Activated T-cell treated with anti-CD3 and anti-CD28 coated beads, Interleukin-2, amount 50 U/mL, for 24 hours (primary cell): ENCODE measurements at regions not wholly inside any gene's neighbourhood (a gene's known extent, or its start where the extent isn't known, plus 50 kb on each side); places are given as distances from the start of the nearest gene placed in this dataset.
"Not testable (repeated sequence)": the region's sequence is repeated elsewhere in the genome, so short reads cannot be mapped to it uniquely, and the experiment has no call there.

Experiments
- DNase-seq: peaks from one replicate; pipeline ENCODE4 v3.0.0-alpha.2; 2020
- H3K27ac Mint-ChIP-seq: 2 replicates; pipeline ENCODE4 v1.8.0; 2020; ENCODE audit warnings: mild to moderate bottlenecking, mixed read lengths
- H3K27me3 Mint-ChIP-seq: 2 replicates; pipeline ENCODE4 v1.8.0; 2020; ENCODE audit warnings: mixed read lengths
- H3K36me3 Mint-ChIP-seq: 2 replicates; pipeline ENCODE4 v1.8.0; 2020; ENCODE audit warnings: low read depth, mixed read lengths
- H3K4me1 Mint-ChIP-seq: 2 replicates; pipeline ENCODE4 v1.8.0; 2020; ENCODE audit warnings: low read depth, mixed read lengths
- H3K4me3 Mint-ChIP-seq: 2 replicates; pipeline ENCODE4 v1.8.0; 2020; ENCODE audit warnings: mild to moderate bottlenecking, moderate library complexity, mixed read lengths
- H3K9me3 Mint-ChIP-seq: 2 replicates; pipeline ENCODE4 v1.8.0; 2020; ENCODE audit warnings: mixed read lengths

GRCh38 chr21:18772404-18772803 is 368.8 kb upstream of the TMPRSS15 start:
- H3K4me1 Mint-ChIP-seq = no peaks in the 10 kb centered on the region
- no peak overlapping the region for H3K4me3 Mint-ChIP-seq
- H3K36me3 Mint-ChIP-seq = no peaks in the 10 kb centered on the region
- no peak overlapping the region for H3K27ac Mint-ChIP-seq
- peaks cover 8% of the 10 kb centered on the region for H3K9me3 Mint-ChIP-seq
- no peaks in the 10 kb centered on the region for H3K27me3 Mint-ChIP-seq
- no peak for DNase-seq

GRCh38 chr21:18772897-18773296 is 369.3 kb upstream of the TMPRSS15 start:
- no peak for DNase-seq
- Mint-ChIP-seq H3K9me3 (peaks cover 8% of the 10 kb centered on the region), H3K36me3 (no peaks in the 10 kb centered on the region), H3K27ac (no peak overlapping the region), H3K27me3 (no peaks in the 10 kb centered on the region), H3K4me3 (no peak overlapping the region), H3K4me1 (no peaks in the 10 kb centered on the region)

- Mint-ChIP-seq H3K4me3 (no peak overlapping the region), H3K27me3 (no peaks in the 10 kb centered on the region)
Measured at GRCh38 chr21:18776936-18777335, 373.4 kb upstream of the TMPRSS15 start.

GRCh38 chr21:18782721-18783120 is 379.1 kb upstream of the TMPRSS15 start:
- H3K27ac Mint-ChIP-seq = no peak overlapping the region
- H3K4me1 Mint-ChIP-seq = no peaks in the 10 kb centered on the region
- H3K36me3 Mint-ChIP-seq = no peaks in the 10 kb centered on the region
- peaks cover 13% of the 10 kb centered on the region for H3K9me3 Mint-ChIP-seq
- no peaks in the 10 kb centered on the region for H3K27me3 Mint-ChIP-seq
- H3K4me3 Mint-ChIP-seq = no peak overlapping the region
- DNase-seq = no peak

More at GRCh38 chr21:18776936-18777335, 373.4 kb upstream of the TMPRSS15 start:
- Mint-ChIP-seq H3K27ac (no peak overlapping the region), H3K9me3 (peaks cover 12% of the 10 kb centered on the region), H3K36me3 (no peaks in the 10 kb centered on the region), H3K4me1 (no peaks in the 10 kb centered on the region)
- DNase-seq = no peak

GRCh38 chr21:18801468-18801867 is 397.9 kb upstream of the TMPRSS15 start:
- Mint-ChIP-seq H3K36me3 (no peaks in the 10 kb centered on the region), H3K27me3 (no peaks in the 10 kb centered on the region), H3K4me1 (no peaks in the 10 kb centered on the region), H3K9me3 (peaks cover 5% of the 10 kb centered on the region), H3K27ac (no peak overlapping the region), H3K4me3 (no peak overlapping the region)
- DNase-seq = no peak

- Mint-ChIP-seq H3K4me1 (no peaks in the 10 kb centered on the region), H3K27ac (no peak overlapping the region), H3K9me3 (peaks cover 11% of the 10 kb centered on the region), H3K4me3 (no peak overlapping the region), H3K27me3 (no peaks in the 10 kb centered on the region), H3K36me3 (no peaks in the 10 kb centered on the region)
- no peak for DNase-seq
Measured at GRCh38 chr21:18803624-18804023, 400.0 kb upstream of the TMPRSS15 start.

- H3K9me3 Mint-ChIP-seq = peaks cover 19% of the 10 kb centered on the region
- H3K4me1 Mint-ChIP-seq = no peaks in the 10 kb centered on the region
- H3K27me3 Mint-ChIP-seq = no peaks in the 10 kb centered on the region
- H3K36me3 Mint-ChIP-seq = no peaks in the 10 kb centered on the region
- no peak overlapping the region for H3K4me3 Mint-ChIP-seq
- DNase-seq = no peak
- no peak overlapping the region for H3K27ac Mint-ChIP-seq
Measured at GRCh38 chr21:18810136-18810535, 406.6 kb upstream of the TMPRSS15 start.

GRCh38 chr21:18812308-18812707 is 408.7 kb upstream of the TMPRSS15 start:
- no peak for DNase-seq
- no peaks in the 10 kb centered on the region for H3K27me3 Mint-ChIP-seq
- no peaks in the 10 kb centered on the region for H3K36me3 Mint-ChIP-seq
- no peak overlapping the region for H3K4me3 Mint-ChIP-seq
- peaks cover 15% of the 10 kb centered on the region for H3K9me3 Mint-ChIP-seq
- no peaks in the 10 kb centered on the region for H3K4me1 Mint-ChIP-seq
- H3K27ac Mint-ChIP-seq = no peak overlapping the region

- Mint-ChIP-seq H3K27ac (no peak overlapping the region), H3K4me1 (no peaks in the 10 kb centered on the region), H3K27me3 (no peaks in the 10 kb centered on the region), H3K9me3 (peaks cover 12% of the 10 kb centered on the region), H3K4me3 (no peak overlapping the region), H3K36me3 (no peaks in the 10 kb centered on the region)
- DNase-seq = no peak
Measured at GRCh38 chr21:18819507-18819906, 415.9 kb upstream of the TMPRSS15 start.

GRCh38 chr21:18826562-18826961 is 423.0 kb upstream of the TMPRSS15 start:
- Mint-ChIP-seq H3K36me3 (no peaks in the 10 kb centered on the region), H3K27ac (no peak overlapping the region), H3K4me3 (no peak overlapping the region), H3K9me3 (peaks cover 20% of the 10 kb centered on the region), H3K27me3 (no peaks in the 10 kb centered on the region), H3K4me1 (no peaks in the 10 kb centered on the region)
- no peak for DNase-seq

GRCh38 chr21:18831942-18832676 is 428.5 kb upstream of the TMPRSS15 start:
- Mint-ChIP-seq H3K27ac (no peak overlapping the region), H3K9me3 (peaks cover 27% of the 10 kb centered on the region), H3K4me3 (no peak overlapping the region), H3K4me1 (no peaks in the 10 kb centered on the region), H3K36me3 (no peaks in the 10 kb centered on the region), H3K27me3 (no peaks in the 10 kb centered on the region)
- no peak for DNase-seq

- Mint-ChIP-seq H3K27me3 (no peaks in the 10 kb centered on the region), H3K9me3 (peaks cover 27% of the 10 kb centered on the region), H3K36me3 (no peaks in the 10 kb centered on the region)
Measured at GRCh38 chr21:18832950-18833349, 429.4 kb upstream of the TMPRSS15 start.

GRCh38 chr21:18834121-18834520 is 430.5 kb upstream of the TMPRSS15 start:
- H3K4me3 Mint-ChIP-seq, H3K27ac Mint-ChIP-seq, H3K4me1 Mint-ChIP-seq, DNase-seq, H3K36me3 Mint-ChIP-seq, H3K27me3 Mint-ChIP-seq: not testable (repeated sequence)
- peaks cover 27% of the 10 kb centered on the region for H3K9me3 Mint-ChIP-seq

More at GRCh38 chr21:18832950-18833349, 429.4 kb upstream of the TMPRSS15 start:
- no peak overlapping the region for H3K27ac Mint-ChIP-seq
- no peaks in the 10 kb centered on the region for H3K4me1 Mint-ChIP-seq
- no peak overlapping the region for H3K4me3 Mint-ChIP-seq
- DNase-seq = no peak

GRCh38 chr21:18840239-18840638 is 436.7 kb upstream of the TMPRSS15 start:
- Mint-ChIP-seq H3K4me3 (no peak overlapping the region), H3K9me3 (peaks cover 17% of the 10 kb centered on the region), H3K4me1 (no peaks in the 10 kb centered on the region), H3K27ac (no peak overlapping the region), H3K27me3 (no peaks in the 10 kb centered on the region), H3K36me3 (no peaks in the 10 kb centered on the region)
- no peak for DNase-seq

GRCh38 chr21:18857606-18858005 is 454.0 kb upstream of the TMPRSS15 start:
- H3K36me3 Mint-ChIP-seq, DNase-seq, H3K4me3 Mint-ChIP-seq, H3K4me1 Mint-ChIP-seq, H3K27me3 Mint-ChIP-seq, H3K27ac Mint-ChIP-seq: not testable (repeated sequence)
- H3K9me3 Mint-ChIP-seq = peaks cover 29% of the 10 kb centered on the region

- H3K36me3 Mint-ChIP-seq = no peaks in the 10 kb centered on the region
- H3K27me3 Mint-ChIP-seq = no peaks in the 10 kb centered on the region
- no peak overlapping the region for H3K4me3 Mint-ChIP-seq
- peaks cover 11% of the 10 kb centered on the region for H3K9me3 Mint-ChIP-seq
- no peak for DNase-seq
- H3K4me1 Mint-ChIP-seq = no peaks in the 10 kb centered on the region
- no peak overlapping the region for H3K27ac Mint-ChIP-seq
Measured at GRCh38 chr21:18869104-18869503, 465.5 kb upstream of the TMPRSS15 start.
